T-helper 1 cell treated with Interleukin-12 subunit alpha and Interleukin-12 subunit beta and Interleukin-4 antibody, amounts not matched to agents 30 μg/mL and 1 μg/mL, for 36 hours (primary cell): ENCODE measurements at regions not wholly inside any gene's neighbourhood (a gene's known extent, or its start where the extent isn't known, plus 50 kb on each side); places are given as distances from the start of the nearest gene placed in this dataset.
"Not testable (repeated sequence)": the region's sequence is repeated elsewhere in the genome, so short reads cannot be mapped to it uniquely, and the experiment has no call there.

Experiments used
- H3K27ac Mint-ChIP-seq: one replicate; pipeline ENCODE4 v1.8.0; 2021; ENCODE audit warnings: mild to moderate bottlenecking, mixed read lengths
- H3K27me3 Mint-ChIP-seq: one replicate; pipeline ENCODE4 v1.8.0; 2021; ENCODE audit warnings: low read depth, mixed read lengths
- H3K36me3 Mint-ChIP-seq: one replicate; pipeline ENCODE4 v1.8.0; 2021; ENCODE audit warnings: low read depth, mixed read lengths
- H3K4me1 Mint-ChIP-seq: one replicate; pipeline ENCODE4 v1.8.0; 2021; ENCODE audit warnings: low read depth, mixed read lengths
- H3K4me3 Mint-ChIP-seq: one replicate; pipeline ENCODE4 v1.8.0; 2021; ENCODE audit warnings: mild to moderate bottlenecking, moderate library complexity, mixed read lengths
- H3K9me3 Mint-ChIP-seq: one replicate; pipeline ENCODE4 v1.8.0; 2021; ENCODE audit warnings: mixed read lengths

- Mint-ChIP-seq H3K9me3 (no peaks in the 10 kb centered on the region), H3K27me3 (peaks cover 18% of the 10 kb centered on the region), H3K4me3 (no peak overlapping the region), H3K36me3 (no peaks in the 10 kb centered on the region), H3K4me1 (no peaks in the 10 kb centered on the region), H3K27ac (no peak overlapping the region)
Observed at GRCh38 chr5:1660511-1660910, 136.8 kb upstream of the LPCAT1 start.

DNA sequence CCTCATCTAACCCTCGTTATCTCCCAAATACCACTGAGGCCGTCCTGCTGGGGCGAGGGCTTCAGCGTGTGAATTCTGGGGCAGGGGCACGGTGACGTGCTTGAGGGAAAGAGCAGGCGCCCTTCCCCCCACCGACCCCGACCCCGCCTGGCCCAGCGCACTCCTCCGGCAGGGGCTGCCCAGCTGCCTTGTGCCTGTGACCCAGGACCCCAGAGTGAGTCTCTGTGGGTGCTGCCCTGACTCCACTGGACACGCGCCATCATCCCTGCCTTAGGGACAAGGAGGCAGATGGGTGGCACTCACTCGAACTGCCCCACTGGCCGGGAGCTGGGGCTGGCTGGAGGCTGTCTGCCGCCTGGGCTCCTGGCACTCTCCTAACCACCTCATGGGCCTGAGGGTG is 136.2 kb upstream of the LPCAT1 start:
- H3K27ac Mint-ChIP-seq = no peak overlapping the region
- H3K9me3 Mint-ChIP-seq = no peaks in the 10 kb centered on the region
- H3K4me1 Mint-ChIP-seq = no peaks in the 10 kb centered on the region
- no peak overlapping the region for H3K4me3 Mint-ChIP-seq
- H3K27me3 Mint-ChIP-seq = peaks cover 13% of the 10 kb centered on the region
- H3K36me3 Mint-ChIP-seq = no peaks in the 10 kb centered on the region

DNA sequence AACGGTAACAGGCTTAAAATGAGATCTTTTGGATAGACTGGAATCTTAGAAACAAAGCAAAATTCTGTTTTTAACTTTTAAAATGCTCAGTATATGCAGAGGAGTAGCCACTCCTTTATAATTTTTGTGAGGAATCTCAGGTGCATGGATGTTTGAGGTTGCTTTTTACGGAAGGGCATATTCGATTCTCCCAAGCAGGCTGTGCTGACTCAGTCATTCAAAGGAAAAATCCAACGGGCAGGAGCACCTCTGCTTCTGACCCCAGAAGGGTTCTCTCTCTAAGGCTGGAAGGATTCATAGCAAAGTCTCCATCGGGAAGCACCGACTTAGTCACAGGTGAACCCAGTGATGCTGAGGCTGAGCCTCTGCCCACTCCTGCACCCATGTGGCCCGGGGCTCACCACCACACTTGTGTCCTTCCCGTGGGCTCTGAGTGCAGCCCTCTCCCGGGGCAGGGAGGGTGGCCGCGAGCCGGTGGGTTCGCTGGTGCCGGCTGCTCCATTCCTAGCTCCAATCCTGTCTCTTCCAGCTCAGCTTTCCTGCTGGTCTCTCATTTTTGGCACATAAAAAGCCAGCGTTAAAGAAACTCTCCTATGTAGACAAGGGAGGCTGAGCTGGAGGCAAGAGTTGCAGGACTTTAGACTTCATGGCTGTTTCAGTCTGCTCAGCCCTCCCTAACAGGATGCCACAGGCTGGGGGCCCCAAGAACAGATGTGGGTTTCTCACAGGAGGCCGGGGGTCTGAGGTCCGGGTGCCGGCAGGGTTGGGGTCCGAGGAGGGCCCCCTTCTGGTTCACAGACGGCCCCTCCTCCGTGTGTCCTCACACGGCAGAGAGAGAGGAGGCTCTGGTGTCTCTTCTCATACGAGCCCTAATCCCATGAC is 135.6 kb upstream of the LPCAT1 start:
- peaks cover 8% of the 10 kb centered on the region for H3K27me3 Mint-ChIP-seq
- no peak overlapping the region for H3K27ac Mint-ChIP-seq
- no peaks in the 10 kb centered on the region for H3K36me3 Mint-ChIP-seq
- H3K4me3 Mint-ChIP-seq = no peak overlapping the region
- no peaks in the 10 kb centered on the region for H3K4me1 Mint-ChIP-seq
- no peaks in the 10 kb centered on the region for H3K9me3 Mint-ChIP-seq

DNA sequence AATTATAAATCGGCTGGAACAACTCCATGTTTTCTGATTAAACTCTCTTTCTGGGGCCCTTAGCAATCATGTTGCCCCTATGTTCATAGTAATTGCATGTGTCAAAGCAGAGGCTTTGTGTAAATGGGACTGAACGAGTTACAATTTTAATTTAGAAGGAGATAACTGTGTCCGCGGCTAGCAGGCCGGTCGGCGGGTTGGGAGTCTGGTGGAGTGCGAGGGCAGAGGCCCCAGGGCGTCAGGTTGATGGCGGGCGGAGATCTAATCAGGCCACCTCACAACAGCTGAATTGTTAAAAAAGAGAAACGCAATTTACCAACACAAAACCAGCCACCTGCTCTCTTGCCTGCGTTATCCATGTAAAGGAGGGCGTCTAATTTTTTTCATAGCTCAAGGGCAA is 134.9 kb upstream of the LPCAT1 start:
- Mint-ChIP-seq H3K27me3 (peaks cover 8% of the 10 kb centered on the region), H3K27ac (no peak overlapping the region), H3K9me3 (no peaks in the 10 kb centered on the region), H3K36me3 (no peaks in the 10 kb centered on the region), H3K4me3 (no peak overlapping the region), H3K4me1 (no peaks in the 10 kb centered on the region)

- H3K4me1 Mint-ChIP-seq = no peaks in the 10 kb centered on the region
- no peak overlapping the region for H3K27ac Mint-ChIP-seq
- H3K36me3 Mint-ChIP-seq = no peaks in the 10 kb centered on the region
- no peaks in the 10 kb centered on the region for H3K9me3 Mint-ChIP-seq
- no peak overlapping the region for H3K4me3 Mint-ChIP-seq
- H3K27me3 Mint-ChIP-seq = peaks cover 20% of the 10 kb centered on the region
Observed at GRCh38 chr5:1657161-1657741, 133.5 kb upstream of the LPCAT1 start.

GRCh38 chr5:1656271-1656975 is 132.7 kb upstream of the LPCAT1 start:
- no peaks in the 10 kb centered on the region for H3K4me1 Mint-ChIP-seq
- no peaks in the 10 kb centered on the region for H3K36me3 Mint-ChIP-seq
- peaks cover 25% of the 10 kb centered on the region for H3K27me3 Mint-ChIP-seq
- no peaks in the 10 kb centered on the region for H3K9me3 Mint-ChIP-seq
- no peak overlapping the region for H3K4me3 Mint-ChIP-seq
- H3K27ac Mint-ChIP-seq = no peak overlapping the region

GRCh38 chr5:1655496-1656270 is 131.9 kb upstream of the LPCAT1 start:
- Mint-ChIP-seq H3K27ac (no peak overlapping the region), H3K4me1 (no peaks in the 10 kb centered on the region), H3K36me3 (no peaks in the 10 kb centered on the region), H3K4me3 (no peak overlapping the region), H3K9me3 (no peaks in the 10 kb centered on the region), H3K27me3 (peaks cover 30% of the 10 kb centered on the region)

DNA sequence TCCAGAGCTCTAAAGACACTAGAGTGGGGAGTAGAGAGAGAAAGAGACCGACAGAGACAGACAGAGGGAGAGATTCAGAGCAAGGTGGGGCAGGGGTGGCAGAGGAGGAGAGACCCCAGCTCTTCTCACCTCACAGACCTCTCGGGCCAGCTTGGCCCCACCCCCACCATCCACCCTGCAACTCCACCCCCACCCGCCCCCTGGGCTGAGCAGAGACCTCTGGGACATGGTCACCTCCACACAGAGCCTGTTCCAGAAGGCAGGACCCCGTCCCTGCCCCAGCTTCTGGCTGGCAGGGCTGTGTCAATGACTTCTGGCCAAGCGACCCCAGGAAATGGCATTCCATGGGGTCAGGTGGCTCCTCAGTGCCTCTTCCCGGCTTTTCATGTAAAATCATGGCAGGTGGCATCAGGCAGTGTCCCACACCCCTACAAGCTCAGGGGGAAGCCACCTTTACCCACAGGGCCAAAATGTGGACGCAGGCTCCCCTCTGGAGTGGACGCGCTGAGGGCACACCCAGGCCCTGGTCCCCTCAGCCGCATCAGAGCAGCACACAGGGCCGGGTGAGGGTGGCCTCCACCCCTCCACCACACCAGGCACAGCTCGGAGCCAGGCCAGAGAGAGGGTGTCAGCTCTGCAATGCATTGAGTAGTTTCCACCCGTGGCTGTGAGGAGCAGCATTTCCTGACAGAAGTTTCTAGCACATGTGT is 131.2 kb upstream of the LPCAT1 start:
- H3K27ac Mint-ChIP-seq = no peak overlapping the region
- no peaks in the 10 kb centered on the region for H3K9me3 Mint-ChIP-seq
- H3K4me3 Mint-ChIP-seq = no peak overlapping the region
- no peaks in the 10 kb centered on the region for H3K4me1 Mint-ChIP-seq
- H3K27me3 Mint-ChIP-seq = peaks cover 36% of the 10 kb centered on the region
- no peaks in the 10 kb centered on the region for H3K36me3 Mint-ChIP-seq

DNA sequence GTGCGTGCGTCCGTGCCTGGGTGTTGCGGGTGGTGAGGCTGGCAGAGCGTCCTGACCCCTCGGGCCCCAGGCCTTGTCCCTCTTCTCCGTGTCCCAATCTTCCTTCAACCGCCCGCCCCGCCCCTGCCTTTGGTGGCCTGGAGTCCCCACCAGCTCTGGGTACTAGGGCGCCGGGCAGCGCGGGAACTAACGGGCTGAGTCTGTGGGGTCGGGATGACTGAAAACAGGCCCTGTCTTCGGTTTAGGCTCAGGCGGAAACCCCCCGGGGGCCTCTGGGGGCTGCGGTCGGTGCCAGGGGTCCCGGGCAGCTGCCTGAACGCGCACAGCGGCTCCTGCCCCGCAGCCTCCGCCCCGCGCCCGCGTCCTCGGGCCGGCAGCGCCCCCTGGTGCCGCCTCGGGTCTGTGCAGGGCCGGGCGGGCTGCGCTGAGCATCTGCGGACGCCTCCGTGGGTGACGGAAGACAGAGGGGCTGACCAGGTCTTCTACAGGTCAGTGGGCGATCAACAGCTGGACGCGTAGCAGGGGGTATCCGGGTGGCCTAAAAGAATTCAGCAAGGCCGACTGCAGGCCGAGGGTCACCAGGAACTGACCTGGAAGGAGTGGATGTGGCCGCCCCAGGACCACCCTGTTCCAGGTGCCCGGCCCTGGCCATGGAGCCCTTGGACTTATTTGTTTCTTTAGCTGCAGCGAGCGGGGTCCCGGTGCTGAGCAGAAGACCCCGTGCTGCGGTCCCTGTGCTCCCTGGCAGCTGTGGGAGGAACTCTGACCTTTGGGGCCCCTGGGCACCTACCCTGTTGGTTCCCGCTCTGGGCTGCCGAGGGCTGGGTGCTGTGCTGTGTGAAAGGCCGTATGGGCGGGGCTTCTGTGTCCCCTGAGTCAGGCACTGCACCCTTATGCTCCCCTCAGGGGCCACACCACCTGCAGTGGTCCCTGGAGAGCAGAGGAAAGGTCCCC is 130.2 kb upstream of the LPCAT1 start:
- not testable (repeated sequence) for H3K36me3 Mint-ChIP-seq, H3K27ac Mint-ChIP-seq, H3K9me3 Mint-ChIP-seq, H3K4me3 Mint-ChIP-seq, H3K4me1 Mint-ChIP-seq
- peaks cover 44% of the 10 kb centered on the region for H3K27me3 Mint-ChIP-seq

GRCh38 chr5:1652873-1653697 is 129.3 kb upstream of the LPCAT1 start:
- no peak overlapping the region for H3K27ac Mint-ChIP-seq
- H3K9me3 Mint-ChIP-seq = no peaks in the 10 kb centered on the region
- peaks cover 47% of the 10 kb centered on the region for H3K27me3 Mint-ChIP-seq
- no peaks in the 10 kb centered on the region for H3K4me1 Mint-ChIP-seq
- H3K4me3 Mint-ChIP-seq = no peak overlapping the region
- no peaks in the 10 kb centered on the region for H3K36me3 Mint-ChIP-seq

DNA sequence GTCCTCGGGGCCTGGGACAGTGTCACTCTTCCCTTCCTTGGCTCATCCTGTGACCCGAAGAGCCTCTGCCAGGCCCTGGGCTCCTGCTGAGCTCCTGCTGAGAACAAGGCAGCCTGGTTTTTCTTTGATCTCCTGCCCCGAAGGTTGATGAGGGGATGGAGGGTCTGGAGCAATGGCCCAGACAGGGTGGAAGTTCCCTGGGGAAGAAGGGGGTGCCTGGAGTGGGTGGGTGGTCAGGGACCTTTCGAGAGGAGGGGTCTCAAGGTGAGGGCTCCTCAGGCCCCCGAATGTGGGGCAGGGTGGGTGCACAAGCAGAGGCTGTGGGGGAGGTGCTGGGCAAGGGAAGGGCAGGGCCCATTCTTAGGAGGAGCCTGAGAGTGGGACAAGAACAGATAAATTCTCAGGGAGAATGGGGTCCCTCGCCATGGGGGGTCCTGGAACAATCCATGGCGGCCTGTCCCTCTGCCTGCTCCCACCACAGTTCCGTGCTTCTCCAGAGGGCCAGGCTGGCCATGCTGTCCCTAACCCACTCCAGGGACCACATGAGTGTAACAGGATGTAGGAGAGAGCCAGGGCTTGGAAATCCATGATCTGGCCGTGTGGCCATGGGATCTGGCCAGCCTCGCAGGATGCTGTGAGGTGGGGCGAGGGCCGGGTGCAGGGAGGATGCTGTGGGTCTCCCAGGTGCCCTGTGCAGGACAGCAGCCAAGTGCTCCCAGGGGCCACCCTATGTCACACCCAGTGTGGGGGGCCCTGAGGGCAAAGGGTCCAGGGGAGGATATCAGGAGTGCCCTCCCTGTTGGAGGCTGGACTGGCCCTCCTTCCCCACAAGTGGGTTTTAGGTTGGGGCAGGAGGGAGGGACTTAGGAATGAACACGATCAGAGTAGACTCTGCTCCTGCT is 128.5 kb upstream of the LPCAT1 start:
- H3K36me3 Mint-ChIP-seq = no peaks in the 10 kb centered on the region
- no peaks in the 10 kb centered on the region for H3K4me1 Mint-ChIP-seq
- H3K9me3 Mint-ChIP-seq = no peaks in the 10 kb centered on the region
- no peak overlapping the region for H3K27ac Mint-ChIP-seq
- no peak overlapping the region for H3K4me3 Mint-ChIP-seq
- peaks cover 44% of the 10 kb centered on the region for H3K27me3 Mint-ChIP-seq

DNA sequence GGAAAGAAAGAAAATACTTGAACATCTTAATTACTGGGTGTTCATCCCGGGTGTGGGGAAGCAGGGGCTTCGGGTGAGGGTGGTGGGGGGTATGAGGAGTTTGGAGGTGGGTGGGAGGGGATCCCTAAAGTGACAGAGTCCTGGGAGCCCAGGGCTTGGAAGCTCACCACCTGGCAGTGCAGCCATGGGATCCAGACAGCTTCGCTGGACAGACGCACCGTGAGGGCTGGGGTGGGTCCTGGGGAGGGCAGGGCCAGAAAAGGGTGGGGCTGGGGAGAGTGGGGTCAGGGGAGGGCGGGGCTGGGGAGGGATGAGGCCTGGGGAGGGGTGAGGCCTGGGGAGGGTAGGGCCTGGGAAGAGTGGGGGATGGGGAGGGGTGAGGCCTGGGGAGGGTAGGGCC is 127.5 kb upstream of the LPCAT1 start:
- Mint-ChIP-seq H3K4me1 (no peaks in the 10 kb centered on the region), H3K9me3 (no peaks in the 10 kb centered on the region), H3K4me3 (no peak overlapping the region), H3K27me3 (peaks cover 47% of the 10 kb centered on the region), H3K36me3 (no peaks in the 10 kb centered on the region), H3K27ac (no peak overlapping the region)
